RWPE1 (cell line): ENCODE measurements at regions not wholly inside any gene's neighbourhood (a gene's known extent, or its start where the extent isn't known, plus 50 kb on each side); places are given as distances from the start of the nearest gene placed in this dataset.

Experiments used
- CTCF ChIA-PET: fragments of 350-600 bp; sonication (Branson Sonifier 250); formaldehyde crosslinking; extraction: SDS; loops from one replicate; lab custom pipeline; 2021; lab: Yijun Ruan, JAX
- POLR2A ChIA-PET: fragments of 400-600 bp; formaldehyde crosslinking; extraction: SDS; loops from one replicate; lab custom pipeline; 2020; ENCODE audit warnings: antibody characterized with exemption; ENCODE audit not compliant: low non-redundant PET; lab: Yijun Ruan, JAX
- DNase-seq: peaks from one replicate; pipeline ENCODE4 v3.0.0; 2012; ENCODE audit warnings: low spot score
- H3K27ac ChIP-seq: fragments of 450-650 bp; 2 replicates; pipeline ENCODE4 v1.5.1; 2017
- CTCF ChIP-seq: fragments of 450-650 bp; conservative IDR thresholded peaks from 2 replicates; pipeline ENCODE4 v1.5.1; 2017; ENCODE audit warnings: low read depth, mild to moderate bottlenecking

- no peak overlapping the region for H3K27ac ChIP-seq
- TF ChIP-seq CTCF, result no peak
- ChIA-PET POLR2A (no interaction called here), CTCF (no interaction called here)
- no peak for DNase-seq
These were observed 55.1 kb upstream of the LOC128125822 start for GRCh38 chr6:63517221-63517620.

GRCh38 chr6:63521475-63522210 is 50.6 kb upstream of the LOC128125822 start:
- ChIA-PET CTCF (no interaction called here), POLR2A (no interaction called here)
- no peak for TF ChIP-seq CTCF
- H3K27ac ChIP-seq, result no peak overlapping the region
- no peak for DNase-seq
